ENCODE measurements at regions not wholly inside any gene's neighbourhood (a gene's known extent, or its start where the extent isn't known, plus 50 kb on each side); places are given as distances from the start of the nearest gene placed in this dataset.
A peak's percentile ranks its signal among the peaks of the same experiment; 100 is the strongest.
"Not testable (repeated sequence)": the region's sequence is repeated elsewhere in the genome, so short reads cannot be mapped to it uniquely, and the experiment has no call there.

- no peak overlapping the region for H2BK5ac ChIP-seq (ENCODE audit: low read depth, low read length, poor library complexity, severe bottlenecking)
Measured at GRCh38 chr4:114326358-114326757, 272.2 kb upstream of the UGT8 start.

DNA sequence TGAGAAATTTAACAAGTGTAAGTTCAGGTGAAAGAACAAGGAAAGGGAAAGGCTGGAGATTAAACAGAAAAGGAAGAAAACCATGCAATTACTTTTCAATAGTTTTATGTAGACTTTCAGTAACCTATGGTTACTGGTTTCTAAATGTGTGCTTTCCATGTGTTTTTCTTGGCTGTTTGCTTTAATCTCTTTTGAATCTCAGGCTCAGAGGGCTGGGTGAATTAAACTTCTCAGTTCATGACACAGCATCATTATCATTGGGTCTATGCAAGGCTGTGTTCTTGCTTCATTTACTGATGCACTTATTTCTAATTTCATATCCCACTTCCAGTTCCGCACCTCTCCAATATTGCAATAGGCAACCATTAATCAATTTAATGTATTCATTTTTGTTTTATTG lies 266.5 kb upstream of the UGT8 start:
- no peak overlapping the region for H2BK5ac ChIP-seq (ENCODE audit: low read depth, low read length, poor library complexity, severe bottlenecking)

More at GRCh38 chr4:114326358-114326757, 272.2 kb upstream of the UGT8 start:
- Histone ChIP-seq H3K18ac (ENCODE audit: low read depth in 1 of 2, low read length in 2 of 2) (no peak overlapping the region), H3K4ac (ENCODE audit: low read depth in 1 of 2, low read length in 2 of 2) (no peak overlapping the region), H4K8ac (ENCODE audit: low read length) (no peak overlapping the region), H3K36me3 (ENCODE audit: control insufficient read depth in 1 of 2, insufficient read depth in 2 of 2, low read depth in 1 of 2, low read length in 2 of 2) (no peaks in the 10 kb centered on the region), H3K4me3 (ENCODE audit: insufficient read depth in 1 of 2, low read depth in 1 of 2, low read length in 2 of 2) (no peak overlapping the region), H3K4me2 (ENCODE audit: low read length, poor library complexity, severe bottlenecking) (no peak overlapping the region), H2AK5ac (ENCODE audit: low read length, severe bottlenecking) (no peak overlapping the region), H3K27ac (ENCODE audit: low read length, poor library complexity, severe bottlenecking) (no peak overlapping the region), H3K9me3 (ENCODE audit: control insufficient read depth, low read length) (no peaks in the 10 kb centered on the region), H3K23ac (ENCODE audit: low read length in 2 of 2) (no peak overlapping the region), H2BK12ac (ENCODE audit: low read length in 2 of 2) (no peak overlapping the region), H3K27me3 (ENCODE audit: control insufficient read depth in 1 of 2, insufficient read depth in 1 of 2, low read length in 2 of 2) (no peaks in the 10 kb centered on the region), H3K79me1 (replicated peaks; ENCODE audit: low read length, poor library complexity, severe bottlenecking) (no peaks in the 10 kb centered on the region), H3K4me1 (ENCODE audit: control insufficient read depth, insufficient read depth, low read depth, low read length) (no peaks in the 10 kb centered on the region), H2BK120ac (ENCODE audit: low read depth, low read length) (no peak overlapping the region), H3K9ac (ENCODE audit: low read length) (no peak overlapping the region), H2AFZ (ENCODE audit: low read depth, low read length) (no peak overlapping the region), H2BK15ac (ENCODE audit: low read depth, poor library complexity, severe bottlenecking) (no peak overlapping the region), H4K91ac (ENCODE audit: low read length) (no peak overlapping the region), H3K14ac (ENCODE audit: low read length in 2 of 2) (no peak overlapping the region)
- no peak for DNase-seq
- WGBS, result 68% methylated on average over 1 of the region's 1 CpG

DNA sequence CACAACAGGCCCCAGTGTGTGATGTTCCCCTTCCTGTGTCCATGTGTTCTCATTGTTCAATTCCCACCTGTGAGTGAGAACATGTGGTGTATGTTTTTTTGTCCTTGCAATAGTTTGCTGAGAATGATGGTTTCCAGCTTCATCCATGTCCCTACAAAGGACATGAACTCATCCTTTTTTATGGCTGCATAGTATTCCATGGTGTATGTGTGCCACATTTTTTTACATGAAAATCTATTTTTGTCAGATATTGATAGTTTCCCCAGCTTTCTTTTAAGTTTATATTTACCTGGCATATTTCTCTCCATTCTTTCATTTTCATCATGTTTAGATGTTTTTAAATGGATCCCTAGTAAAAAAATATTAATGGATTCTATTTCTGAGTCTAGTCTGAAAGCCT lies 264.2 kb upstream of the UGT8 start:
- not testable (repeated sequence) for DNase-seq; H3K4me2 ChIP-seq (ENCODE audit: low read length, poor library complexity, severe bottlenecking); H3K27ac ChIP-seq (ENCODE audit: low read length, poor library complexity, severe bottlenecking); H2BK120ac ChIP-seq (ENCODE audit: low read depth, low read length); H3K18ac ChIP-seq (ENCODE audit: low read depth in 1 of 2, low read length in 2 of 2); H3K23ac ChIP-seq (ENCODE audit: low read length in 2 of 2); H3K27me3 ChIP-seq (ENCODE audit: control insufficient read depth in 1 of 2, insufficient read depth in 1 of 2, low read length in 2 of 2); H3K4me1 ChIP-seq (ENCODE audit: control insufficient read depth, insufficient read depth, low read depth, low read length); H3K36me3 ChIP-seq (ENCODE audit: control insufficient read depth in 1 of 2, insufficient read depth in 2 of 2, low read depth in 1 of 2, low read length in 2 of 2); H2BK12ac ChIP-seq (ENCODE audit: low read length in 2 of 2); H3K9me3 ChIP-seq (ENCODE audit: control insufficient read depth, low read length); H2BK5ac ChIP-seq (ENCODE audit: low read depth, low read length, poor library complexity, severe bottlenecking); H3K79me1 ChIP-seq (replicated peaks; ENCODE audit: low read length, poor library complexity, severe bottlenecking); H2BK15ac ChIP-seq (ENCODE audit: low read depth, poor library complexity, severe bottlenecking); H2AK5ac ChIP-seq (ENCODE audit: low read length, severe bottlenecking); H3K14ac ChIP-seq (ENCODE audit: low read length in 2 of 2); H3K4me3 ChIP-seq (ENCODE audit: insufficient read depth in 1 of 2, low read depth in 1 of 2, low read length in 2 of 2); H3K9ac ChIP-seq (ENCODE audit: low read length); H3K4ac ChIP-seq (ENCODE audit: low read depth in 1 of 2, low read length in 2 of 2); H4K8ac ChIP-seq (ENCODE audit: low read length); H2AFZ ChIP-seq (ENCODE audit: low read depth, low read length); H4K91ac ChIP-seq (ENCODE audit: low read length)

More for the DNA sequence above, 266.5 kb upstream of the UGT8 start:
- no peak for DNase-seq
- no peak overlapping the region for H3K14ac ChIP-seq (ENCODE audit: low read length in 2 of 2)
- no peak overlapping the region for H3K27ac ChIP-seq (ENCODE audit: low read length, poor library complexity, severe bottlenecking)
- no peak overlapping the region for H3K18ac ChIP-seq (ENCODE audit: low read depth in 1 of 2, low read length in 2 of 2)
- no peak overlapping the region for H3K9ac ChIP-seq (ENCODE audit: low read length)
- H3K23ac ChIP-seq (ENCODE audit: low read length in 2 of 2), result no peak overlapping the region
- H3K27me3 ChIP-seq (ENCODE audit: control insufficient read depth in 1 of 2, insufficient read depth in 1 of 2, low read length in 2 of 2), result no peaks in the 10 kb centered on the region
- H2BK120ac ChIP-seq (ENCODE audit: low read depth, low read length), result no peak overlapping the region
- H3K79me1 ChIP-seq (replicated peaks; ENCODE audit: low read length, poor library complexity, severe bottlenecking), result no peaks in the 10 kb centered on the region
- no peak overlapping the region for H2AFZ ChIP-seq (ENCODE audit: low read depth, low read length)
- H3K36me3 ChIP-seq (ENCODE audit: control insufficient read depth in 1 of 2, insufficient read depth in 2 of 2, low read depth in 1 of 2, low read length in 2 of 2), result no peaks in the 10 kb centered on the region
- no peak overlapping the region for H2BK15ac ChIP-seq (ENCODE audit: low read depth, poor library complexity, severe bottlenecking)
- no peak overlapping the region for H4K8ac ChIP-seq (ENCODE audit: low read length)
- no CpG with 5 or more reads among the region's 1 CpG for WGBS
- no peak overlapping the region for H4K91ac ChIP-seq (ENCODE audit: low read length)
- H3K4me1 ChIP-seq (ENCODE audit: control insufficient read depth, insufficient read depth, low read depth, low read length), result no peaks in the 10 kb centered on the region
- H3K4ac ChIP-seq (ENCODE audit: low read depth in 1 of 2, low read length in 2 of 2), result no peak overlapping the region
- no peaks in the 10 kb centered on the region for H3K9me3 ChIP-seq (ENCODE audit: control insufficient read depth, low read length)
- no peak overlapping the region for H2BK12ac ChIP-seq (ENCODE audit: low read length in 2 of 2)
- no peak overlapping the region for H2AK5ac ChIP-seq (ENCODE audit: low read length, severe bottlenecking)
- H3K4me2 ChIP-seq (ENCODE audit: low read length, poor library complexity, severe bottlenecking), result no peak overlapping the region
- no peak overlapping the region for H3K4me3 ChIP-seq (ENCODE audit: insufficient read depth in 1 of 2, low read depth in 1 of 2, low read length in 2 of 2)

DNA sequence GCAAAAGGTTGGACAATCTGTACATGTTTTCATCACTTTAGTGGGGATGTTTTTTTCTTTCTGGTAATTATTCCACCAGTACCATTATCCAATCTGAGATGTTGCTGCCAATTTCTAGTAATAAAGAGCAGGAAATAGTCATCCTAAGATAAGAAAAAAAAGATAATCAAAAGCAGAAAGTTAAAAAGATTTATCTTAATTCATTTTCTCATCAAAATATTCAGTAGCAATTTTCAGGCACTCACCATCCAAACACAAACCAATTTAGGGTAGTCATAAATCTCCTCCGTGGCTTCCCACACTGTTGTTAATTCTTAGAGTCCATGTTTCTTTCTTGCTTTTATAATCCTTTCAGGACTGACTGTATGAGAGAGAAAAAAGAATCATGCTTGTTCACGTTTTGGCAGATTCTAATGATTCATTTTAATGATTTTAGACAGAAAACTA lies 263.7 kb upstream of the UGT8 start:
- DNase-seq, result peak; percentile 8
- no peaks in the 10 kb centered on the region for H3K4me1 ChIP-seq (ENCODE audit: control insufficient read depth, insufficient read depth, low read depth, low read length)
- 49% methylated on average over 2 of the region's 2 CpGs for WGBS
- H3K79me1 ChIP-seq (replicated peaks; ENCODE audit: low read length, poor library complexity, severe bottlenecking), result no peaks in the 10 kb centered on the region
- no peak overlapping the region for H4K91ac ChIP-seq (ENCODE audit: low read length)
- H3K4me3 ChIP-seq (ENCODE audit: insufficient read depth in 1 of 2, low read depth in 1 of 2, low read length in 2 of 2), result no peak overlapping the region
- H3K9me3 ChIP-seq (ENCODE audit: control insufficient read depth, low read length), result no peaks in the 10 kb centered on the region
- no peak overlapping the region for H3K27ac ChIP-seq (ENCODE audit: low read length, poor library complexity, severe bottlenecking)
- H3K36me3 ChIP-seq (ENCODE audit: control insufficient read depth in 1 of 2, insufficient read depth in 2 of 2, low read depth in 1 of 2, low read length in 2 of 2), result no peaks in the 10 kb centered on the region
- H2BK12ac ChIP-seq (ENCODE audit: low read length in 2 of 2), result no peak overlapping the region
- no peak overlapping the region for H3K23ac ChIP-seq (ENCODE audit: low read length in 2 of 2)
- no peak overlapping the region for H2AFZ ChIP-seq (ENCODE audit: low read depth, low read length)
- H3K9ac ChIP-seq (ENCODE audit: low read length), result no peak overlapping the region
- H3K14ac ChIP-seq (ENCODE audit: low read length in 2 of 2), result no peak overlapping the region
- no peak overlapping the region for H3K4me2 ChIP-seq (ENCODE audit: low read length, poor library complexity, severe bottlenecking)
- H3K18ac ChIP-seq (ENCODE audit: low read depth in 1 of 2, low read length in 2 of 2), result no peak overlapping the region
- H2BK5ac ChIP-seq (ENCODE audit: low read depth, low read length, poor library complexity, severe bottlenecking), result no peak overlapping the region
- H4K8ac ChIP-seq (ENCODE audit: low read length), result no peak overlapping the region
- H2AK5ac ChIP-seq (ENCODE audit: low read length, severe bottlenecking), result no peak overlapping the region
- H2BK15ac ChIP-seq (ENCODE audit: low read depth, poor library complexity, severe bottlenecking), result no peak overlapping the region
- H2BK120ac ChIP-seq (ENCODE audit: low read depth, low read length), result no peak overlapping the region
- H3K27me3 ChIP-seq (ENCODE audit: control insufficient read depth in 1 of 2, insufficient read depth in 1 of 2, low read length in 2 of 2), result no peaks in the 10 kb centered on the region
- no peak overlapping the region for H3K4ac ChIP-seq (ENCODE audit: low read depth in 1 of 2, low read length in 2 of 2)

Measured in mesenchymal stem cell (in vitro differentiated cells and primary cell).